Right atrium auricular region (tissue), 2 donors: ENCODE measurements at regions not wholly inside any gene's neighbourhood (a gene's known extent, or its start where the extent isn't known, plus 50 kb on each side); places are given as distances from the start of the nearest gene placed in this dataset.

ENCODE experiments used
- DNase-seq: peaks from one replicate; pipeline ENCODE4 v3.0.0-alpha.2; 2019; ENCODE audit warnings: low spot score
- H3K27ac ChIP-seq, 2 donors: fragments of 200-600 bp; sonication (generic); 1 replicate in 1 of 2; 2 replicates in 1 of 2; pipeline ENCODE4 v1.5.1; 2016 to 2019
- H3K27me3 ChIP-seq, 2 donors: fragments of 200-600 bp; sonication (generic); one replicate each; pipeline versions ENCODE4 v1.5.1 to v1.6.0; 2017 to 2019
- H3K36me3 ChIP-seq: fragments of 200-600 bp; sonication (generic); one replicate; pipeline ENCODE4 v1.5.1; 2016
- H3K4me1 ChIP-seq, 2 donors: fragments of 200-600 bp; sonication (generic); one replicate each; pipeline versions ENCODE4 v1.5.1 to v1.6.0; 2017 to 2019
- H3K4me3 ChIP-seq, 2 donors: fragments of 200-600 bp; sonication (generic); 1 replicate in 1 of 2; 2 replicates in 1 of 2; pipeline ENCODE4 v1.5.1; 2017 to 2019; ENCODE audit warnings: mild to moderate bottlenecking in 1 of 2, moderate library complexity in 1 of 2
- H3K9me3 ChIP-seq, 2 donors: fragments of 200-600 bp; sonication (generic); one replicate each; pipeline ENCODE4 v1.5.1; 2019
- TF ChIP-seq, protein P1 (sequence below), 2 donors: fragments of 200-600 bp; sonication (generic); IDR thresholded peaks; one replicate each; pipeline ENCODE4 v1.5.1; 2019; ENCODE audit warnings: antibody characterized with exemption in 2 of 2

DNA sequence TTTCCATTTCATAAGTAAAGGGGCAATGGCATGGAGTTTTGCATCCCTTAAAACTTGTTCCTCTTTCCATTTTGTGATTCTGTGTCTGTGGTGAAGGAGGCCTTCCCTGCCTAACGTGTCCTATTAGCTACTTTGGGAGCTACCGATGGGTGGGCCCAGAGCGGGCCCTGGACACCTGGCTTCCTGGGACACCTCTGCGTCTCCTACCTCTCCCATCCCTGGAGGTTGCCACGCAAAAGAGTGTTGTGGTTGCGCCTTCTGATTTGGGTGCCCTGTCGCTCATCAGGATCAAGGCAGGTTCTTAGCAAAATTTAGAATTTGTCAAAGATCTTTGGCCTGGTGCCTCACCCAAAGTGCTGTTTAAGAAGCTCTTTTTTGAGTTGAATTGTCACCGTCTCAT is 116.4 kb upstream of the CACNA1E start:
- no peak for DNase-seq
- Histone ChIP-seq H3K36me3 (no peaks in the 10 kb centered on the region), H3K4me1 (no peaks in the 10 kb centered on the region), H3K27me3 (no peaks in the 10 kb centered on the region), H3K4me3 (no peak overlapping the region), H3K27ac (no peak overlapping the region), H3K9me3 (peaks cover 0 to 2% of the 10 kb centered on the region in 2 donors)
- TF ChIP-seq, protein P1, sequence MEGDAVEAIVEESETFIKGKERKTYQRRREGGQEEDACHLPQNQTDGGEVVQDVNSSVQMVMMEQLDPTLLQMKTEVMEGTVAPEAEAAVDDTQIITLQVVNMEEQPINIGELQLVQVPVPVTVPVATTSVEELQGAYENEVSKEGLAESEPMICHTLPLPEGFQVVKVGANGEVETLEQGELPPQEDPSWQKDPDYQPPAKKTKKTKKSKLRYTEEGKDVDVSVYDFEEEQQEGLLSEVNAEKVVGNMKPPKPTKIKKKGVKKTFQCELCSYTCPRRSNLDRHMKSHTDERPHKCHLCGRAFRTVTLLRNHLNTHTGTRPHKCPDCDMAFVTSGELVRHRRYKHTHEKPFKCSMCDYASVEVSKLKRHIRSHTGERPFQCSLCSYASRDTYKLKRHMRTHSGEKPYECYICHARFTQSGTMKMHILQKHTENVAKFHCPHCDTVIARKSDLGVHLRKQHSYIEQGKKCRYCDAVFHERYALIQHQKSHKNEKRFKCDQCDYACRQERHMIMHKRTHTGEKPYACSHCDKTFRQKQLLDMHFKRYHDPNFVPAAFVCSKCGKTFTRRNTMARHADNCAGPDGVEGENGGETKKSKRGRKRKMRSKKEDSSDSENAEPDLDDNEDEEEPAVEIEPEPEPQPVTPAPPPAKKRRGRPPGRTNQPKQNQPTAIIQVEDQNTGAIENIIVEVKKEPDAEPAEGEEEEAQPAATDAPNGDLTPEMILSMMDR (IDR thresholded peaks at IDR 0.05): no peak

DNA sequence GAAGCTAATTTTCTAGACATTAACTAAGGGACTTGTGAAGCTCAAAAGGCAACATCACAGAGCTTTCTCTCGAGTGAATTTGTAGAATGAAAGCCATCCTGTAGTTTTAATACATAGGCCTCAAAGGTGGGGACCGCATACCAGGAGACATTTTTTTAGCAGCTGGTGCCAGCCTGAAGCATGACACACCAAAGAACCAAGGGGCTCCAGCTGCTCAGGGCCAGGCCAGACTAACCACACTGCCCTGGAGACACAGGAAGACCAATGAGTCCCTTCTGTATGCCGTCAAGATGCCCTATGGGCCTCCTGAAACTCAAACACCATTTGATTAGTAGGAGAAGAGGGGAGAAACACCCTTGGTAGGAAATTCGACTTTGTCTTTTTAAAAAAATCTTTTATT is 113.9 kb upstream of the CACNA1E start:
- no peaks in the 10 kb centered on the region for H3K4me1 ChIP-seq
- no peak overlapping the region for H3K27ac ChIP-seq
- H3K4me3 ChIP-seq: no peak overlapping the region
- no peaks in the 10 kb centered on the region for H3K27me3 ChIP-seq
- peaks cover 0 to 8% of the 10 kb centered on the region in 2 donors for H3K9me3 ChIP-seq
- TF ChIP-seq, protein P1 (IDR thresholded peaks at IDR 0.05): no peak
- H3K36me3 ChIP-seq: no peaks in the 10 kb centered on the region
- no peak for DNase-seq

DNA sequence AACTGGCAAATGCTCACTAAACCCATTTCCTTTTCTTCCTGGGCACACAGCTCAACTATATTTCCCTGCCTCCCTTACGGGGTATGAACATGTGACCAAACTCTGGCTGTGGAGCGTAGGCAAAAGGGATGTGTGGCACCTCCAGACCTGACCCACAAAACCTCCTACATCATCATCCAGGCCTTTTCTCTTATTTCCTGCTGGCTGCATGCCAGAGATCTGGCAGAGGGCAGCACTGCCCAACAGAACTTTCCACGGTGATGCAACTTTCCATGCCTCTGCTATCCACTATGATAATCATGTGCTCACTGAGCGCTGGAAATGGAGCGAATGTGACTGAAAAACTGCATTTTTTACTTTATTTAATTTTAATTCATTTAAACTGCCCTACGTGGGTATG is 99.6 kb upstream of the CACNA1E start:
- Histone ChIP-seq H3K4me1 (peaks cover 0 to 6% of the 10 kb centered on the region in 2 donors), H3K36me3 (no peaks in the 10 kb centered on the region), H3K27ac (no peak overlapping the region), H3K9me3 (no peaks in the 10 kb centered on the region), H3K27me3 (no peaks in the 10 kb centered on the region), H3K4me3 (no peak overlapping the region)
- DNase-seq: no peak
- TF ChIP-seq, protein P1 (IDR thresholded peaks at IDR 0.05): no peak

DNA sequence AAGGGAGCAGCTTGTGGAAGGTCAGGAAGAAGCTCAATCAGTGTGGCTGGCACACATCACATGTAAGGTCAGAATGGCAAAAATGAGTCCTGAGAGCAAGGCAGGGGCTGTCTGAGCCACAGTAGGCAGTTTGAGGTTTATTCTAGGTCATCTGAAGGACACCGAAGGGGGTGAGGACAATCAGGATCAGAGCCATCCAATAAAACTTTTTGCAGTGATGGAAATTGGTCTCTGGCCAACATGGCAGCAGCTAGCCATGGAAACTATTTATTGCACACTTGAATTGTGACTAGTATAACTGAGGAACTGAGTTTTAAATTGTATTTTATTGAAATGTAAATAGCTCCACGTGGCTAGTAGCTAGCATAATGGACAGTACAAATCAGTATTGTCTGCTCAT is 97.0 kb upstream of the CACNA1E start:
- Histone ChIP-seq H3K36me3 (no peaks in the 10 kb centered on the region), H3K27me3 (no peaks in the 10 kb centered on the region), H3K9me3 (no peaks in the 10 kb centered on the region), H3K4me3 (no peak overlapping the region), H3K27ac (no peak overlapping the region), H3K4me1 (peaks cover 0 to 6% of the 10 kb centered on the region in 2 donors)
- TF ChIP-seq, protein P1 (IDR thresholded peaks at IDR 0.05): no peak
- no peak for DNase-seq

DNA sequence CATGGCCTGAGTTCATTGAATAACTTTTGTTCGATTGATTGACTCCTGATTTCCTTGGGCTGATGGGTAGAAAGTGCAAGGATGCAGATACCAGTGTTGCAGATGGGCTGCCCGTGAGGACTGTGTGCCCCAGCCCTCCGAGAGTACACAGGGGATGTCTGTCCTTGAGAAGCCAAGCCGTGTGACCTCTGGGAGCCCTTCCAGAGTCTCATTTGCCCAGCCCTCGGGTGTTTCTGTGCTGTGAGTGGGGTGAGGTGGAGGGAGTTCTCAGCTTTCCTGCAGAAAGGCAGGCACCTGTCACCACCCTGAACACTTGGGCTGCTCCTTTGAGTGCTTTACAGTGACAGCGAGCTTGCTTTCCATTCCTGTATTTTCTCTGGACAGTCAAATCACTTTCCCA is 96.4 kb upstream of the CACNA1E start:
- Histone ChIP-seq H3K9me3 (no peaks in the 10 kb centered on the region), H3K27me3 (no peaks in the 10 kb centered on the region), H3K4me1 (peaks cover 0 to 6% of the 10 kb centered on the region in 2 donors), H3K4me3 (no peak overlapping the region), H3K36me3 (no peaks in the 10 kb centered on the region), H3K27ac (no peak overlapping the region)
- DNase-seq: no peak
- TF ChIP-seq, protein P1 (IDR thresholded peaks at IDR 0.05): no peak

DNA sequence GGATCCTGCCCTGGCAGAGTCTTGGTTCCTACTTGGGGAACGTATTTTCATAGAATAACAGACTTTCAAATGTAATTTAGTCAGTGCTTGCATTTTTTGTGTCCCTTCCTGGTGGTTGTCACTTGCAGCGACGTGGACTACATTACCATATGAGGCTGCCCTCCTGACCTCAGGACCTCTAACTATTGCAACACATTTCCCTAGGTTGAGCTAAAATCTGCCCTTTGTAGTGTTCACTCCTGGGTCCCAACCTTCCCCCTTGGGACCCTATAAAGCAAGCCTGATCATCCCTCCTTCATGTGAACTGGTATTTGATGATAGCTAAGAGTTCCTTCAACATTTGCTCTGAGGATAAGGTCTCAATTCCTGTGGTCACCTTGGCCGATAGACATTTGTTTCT is 95.6 kb upstream of the CACNA1E start:
- Histone ChIP-seq H3K36me3 (no peaks in the 10 kb centered on the region), H3K4me3 (no peak overlapping the region), H3K27ac (no peak overlapping the region), H3K9me3 (no peaks in the 10 kb centered on the region), H3K4me1 (peaks cover 0 to 6% of the 10 kb centered on the region in 2 donors), H3K27me3 (no peaks in the 10 kb centered on the region)
- DNase-seq: no peak
- TF ChIP-seq, protein P1 (IDR thresholded peaks at IDR 0.05): no peak
